ENCODE measurements at regions not wholly inside any gene's neighbourhood (a gene's known extent, or its start where the extent isn't known, plus 50 kb on each side); places are given as distances from the start of the nearest gene placed in this dataset.

- no peak for TF ChIP-seq EP300 (IDR thresholded peaks at IDR 0.05)
- no peak for TF ChIP-seq CTCF (IDR thresholded peaks at IDR 0.05)
- TF ChIP-seq POLR2A (IDR thresholded peaks at IDR 0.05), result no peak
- Histone ChIP-seq H3K9me3 (no peaks in the 10 kb centered on the region), H3K27me3 (no peaks in the 10 kb centered on the region), H3K4me3 (no peak overlapping the region), H3K27ac (no peak overlapping the region), H3K4me1 (no peaks in the 10 kb centered on the region), H3K36me3 (no peaks in the 10 kb centered on the region)
- 57 to 64% methylated on average over 10 of the region's 10 CpGs for WGBS, 2 donors
- no peak for DNase-seq (ENCODE audit: low spot score in 2 of 2)
Measured at GRCh38 chr13:63910511-63910910, 2494.9 kb upstream of the PCDH20 start.

- WGBS, 2 donors, result 73 to 77% methylated on average over 6 of the region's 6 CpGs
- Histone ChIP-seq H3K9me3 (no peaks in the 10 kb centered on the region), H3K36me3 (no peaks in the 10 kb centered on the region), H3K4me1 (no peaks in the 10 kb centered on the region), H3K27me3 (no peaks in the 10 kb centered on the region), H3K4me3 (no peak overlapping the region), H3K27ac (no peak overlapping the region)
- TF ChIP-seq EP300 (IDR thresholded peaks at IDR 0.05) (no peak), POLR2A (IDR thresholded peaks at IDR 0.05) (no peak), CTCF (IDR thresholded peaks at IDR 0.05) (no peak)
- DNase-seq (ENCODE audit: low spot score in 2 of 2), result no peak
Measured at GRCh38 chr13:63909726-63910375, 2494.2 kb upstream of the PCDH20 start.

GRCh38 chr13:63902141-63902540 is 2486.5 kb upstream of the PCDH20 start:
- Histone ChIP-seq H3K9me3 (no peaks in the 10 kb centered on the region), H3K27me3 (no peaks in the 10 kb centered on the region), H3K4me1 (no peaks in the 10 kb centered on the region), H3K4me3 (no peak overlapping the region), H3K27ac (no peak overlapping the region), H3K36me3 (no peaks in the 10 kb centered on the region)
- DNase-seq (ENCODE audit: low spot score in 2 of 2), result no peak
- WGBS, 2 donors, result 93 to 94% methylated on average over 9 of the region's 9 CpGs
- TF ChIP-seq CTCF (IDR thresholded peaks at IDR 0.05), result no peak
- no peak for TF ChIP-seq POLR2A (IDR thresholded peaks at IDR 0.05)
- TF ChIP-seq EP300 (IDR thresholded peaks at IDR 0.05), result no peak

GRCh38 chr13:63901630-63902029 is 2486.0 kb upstream of the PCDH20 start:
- no peak for TF ChIP-seq EP300 (IDR thresholded peaks at IDR 0.05)
- TF ChIP-seq POLR2A (IDR thresholded peaks at IDR 0.05), result no peak
- TF ChIP-seq CTCF (IDR thresholded peaks at IDR 0.05), result no peak
- WGBS, 2 donors, result 74 to 87% methylated on average over 5 of the region's 5 CpGs

GRCh38 chr13:63900406-63900805 is 2484.8 kb upstream of the PCDH20 start:
- Histone ChIP-seq H3K36me3 (no peaks in the 10 kb centered on the region), H3K27ac (no peak overlapping the region), H3K9me3 (no peaks in the 10 kb centered on the region), H3K27me3 (no peaks in the 10 kb centered on the region), H3K4me3 (no peak overlapping the region), H3K4me1 (no peaks in the 10 kb centered on the region)
- TF ChIP-seq POLR2A (IDR thresholded peaks at IDR 0.05) (no peak), EP300 (IDR thresholded peaks at IDR 0.05) (no peak), CTCF (IDR thresholded peaks at IDR 0.05) (no peak)
- WGBS, 2 donors, result 88 to 94% methylated on average over 1 of the region's 1 CpG
- DNase-seq (ENCODE audit: low spot score in 2 of 2), result no peak

More at GRCh38 chr13:63901630-63902029, 2486.0 kb upstream of the PCDH20 start:
- H3K4me3 ChIP-seq, result no peak overlapping the region
- H3K36me3 ChIP-seq, result no peaks in the 10 kb centered on the region
- H3K27me3 ChIP-seq, result no peaks in the 10 kb centered on the region
- DNase-seq (ENCODE audit: low spot score in 2 of 2), result no peak
- no peak overlapping the region for H3K27ac ChIP-seq
- H3K9me3 ChIP-seq, result no peaks in the 10 kb centered on the region
- no peaks in the 10 kb centered on the region for H3K4me1 ChIP-seq
